ENCODE measurements at regions not wholly inside any gene's neighbourhood (a gene's known extent, or its start where the extent isn't known, plus 50 kb on each side); places are given as distances from the start of the nearest gene placed in this dataset.

GRCh38 chr2:172242471-172242870 is 139.8 kb upstream of the DLX2 start:
- no peaks in the 10 kb centered on the region for H3K36me3 ChIP-seq (ENCODE audit: insufficient read depth in 1 of 2, low read depth in 1 of 2)
- no peak for ATAC-seq
- H3K9me3 ChIP-seq, result no peaks in the 10 kb centered on the region
- H3K4me1 ChIP-seq, result no peaks in the 10 kb centered on the region
- DNase-seq, result no peak
- WGBS, 3 donors, result 73 to 93% (median 82%) methylated on average over 1 of the region's 1 CpG
- H3K27ac ChIP-seq, result no peak overlapping the region
- TF ChIP-seq CTCF (IDR thresholded peaks at IDR 0.05), result no peak
- intact Hi-C loops (cut with DNase I), result no loop called here
- no peaks in the 10 kb centered on the region for H3K27me3 ChIP-seq (ENCODE audit: insufficient read depth in 3 of 3, low read length in 2 of 3)
- no peak overlapping the region for H3K4me3 ChIP-seq

GRCh38 chr2:172242961-172243360 is 140.3 kb upstream of the DLX2 start:
- 95 to 99% (median 95%) methylated on average over 1 of the region's 1 CpG for WGBS, 3 donors
- intact Hi-C loops (cut with DNase I), result no loop called here
- Histone ChIP-seq H3K9me3 (no peaks in the 10 kb centered on the region), H3K4me3 (no peak overlapping the region), H3K4me1 (no peaks in the 10 kb centered on the region), H3K36me3 (ENCODE audit: insufficient read depth in 1 of 2, low read depth in 1 of 2) (no peaks in the 10 kb centered on the region), H3K27ac (no peak overlapping the region), H3K27me3 (ENCODE audit: insufficient read depth in 3 of 3, low read length in 2 of 3) (no peaks in the 10 kb centered on the region)
- DNase-seq (no peak), ATAC-seq (no peak)
- no peak for TF ChIP-seq CTCF (IDR thresholded peaks at IDR 0.05)

GRCh38 chr2:172244419-172245130 is 141.9 kb upstream of the DLX2 start:
- ATAC-seq (no peak), DNase-seq (no peak)
- TF ChIP-seq CTCF (IDR thresholded peaks at IDR 0.05), result no peak
- Histone ChIP-seq H3K4me3 (no peak overlapping the region), H3K9me3 (no peaks in the 10 kb centered on the region), H3K27me3 (ENCODE audit: insufficient read depth in 3 of 3, low read length in 2 of 3) (no peaks in the 10 kb centered on the region), H3K36me3 (ENCODE audit: insufficient read depth in 1 of 2, low read depth in 1 of 2) (no peaks in the 10 kb centered on the region), H3K27ac (no peak overlapping the region), H3K4me1 (no peaks in the 10 kb centered on the region)
- WGBS, 3 donors, result 85 to 90% (median 86%) methylated on average over 3 of the region's 3 CpGs
- intact Hi-C loops (cut with DNase I), result no loop called here

- TF ChIP-seq CTCF (IDR thresholded peaks at IDR 0.05), result no peak
- Histone ChIP-seq H3K4me3 (no peak overlapping the region), H3K9me3 (no peaks in the 10 kb centered on the region), H3K27ac (no peak overlapping the region), H3K27me3 (ENCODE audit: insufficient read depth in 3 of 3, low read length in 2 of 3) (no peaks in the 10 kb centered on the region), H3K36me3 (ENCODE audit: insufficient read depth in 1 of 2, low read depth in 1 of 2) (no peaks in the 10 kb centered on the region), H3K4me1 (no peaks in the 10 kb centered on the region)
- DNase-seq (no peak), ATAC-seq (no peak)
- intact Hi-C loops (cut with DNase I), result no loop called here
- WGBS, 3 donors, result 77 to 82% (median 80%) methylated on average over 4 of the region's 4 CpGs
These were observed 143.9 kb upstream of the DLX2 start for GRCh38 chr2:172246649-172247048.

GRCh38 chr2:172247203-172247602 is 144.5 kb upstream of the DLX2 start:
- 95 to 96% (median 95%) methylated on average over 6 of the region's 6 CpGs for WGBS, 3 donors
- H3K27ac ChIP-seq, result no peak overlapping the region
- intact Hi-C loops (cut with DNase I), result no loop called here

More at GRCh38 chr2:172247203-172247602, 144.5 kb upstream of the DLX2 start:
- no peak for ATAC-seq
- no peak for DNase-seq
- Histone ChIP-seq H3K4me1 (no peaks in the 10 kb centered on the region), H3K9me3 (no peaks in the 10 kb centered on the region), H3K4me3 (no peak overlapping the region), H3K27me3 (ENCODE audit: insufficient read depth in 3 of 3, low read length in 2 of 3) (no peaks in the 10 kb centered on the region), H3K36me3 (ENCODE audit: insufficient read depth in 1 of 2, low read depth in 1 of 2) (no peaks in the 10 kb centered on the region)
- no peak for TF ChIP-seq CTCF (IDR thresholded peaks at IDR 0.05)
